B cell (primary cell): ENCODE measurements at regions not wholly inside any gene's neighbourhood (a gene's known extent, or its start where the extent isn't known, plus 50 kb on each side); places are given as distances from the start of the nearest gene placed in this dataset.

Source experiments
- CTCF ChIP-seq: fragments of 200-600 bp; IDR thresholded peaks from one replicate; pipeline ENCODE4 v1.8.0; 2022; ENCODE audit warnings: antibody characterized with exemption, mild to moderate bottlenecking
- EZH2 ChIP-seq: IDR thresholded peaks from 2 replicates; pipeline ENCODE4 v1.6.1; 2012; ENCODE audit warnings: borderline replicate concordance, low read depth, mild to moderate bottlenecking, moderate library complexity, low read length; ENCODE audit not compliant: insufficient read depth, poor library complexity, severe bottlenecking

GRCh38 chr12:105906561-105906960, 232.2 kb downstream of the NUAK1 start:
- no peak for TF ChIP-seq EZH2
- TF ChIP-seq CTCF, result no peak
